Astrocyte (in vitro differentiated cells and primary cell): ENCODE measurements at regions not wholly inside any gene's neighbourhood (a gene's known extent, or its start where the extent isn't known, plus 50 kb on each side); places are given as distances from the start of the nearest gene placed in this dataset.

ENCODE experiments used
- DNase-seq: peaks from one replicate; pipeline ENCODE4 v3.0.0-alpha.2; 2010; ENCODE audit warnings: low read depth
- FAIRE-seq: peaks from 2 replicates; lab custom pipeline; 2011; peaks lifted over from hg19 to GRCh38; lab: Jason Lieb, UNC
- H2AFZ ChIP-seq: 2 replicates; pipeline ENCODE4 v1.6.0; 2012; ENCODE audit warnings: low read depth, low read length, inconsistent platforms
- H3K27ac ChIP-seq: 2 replicates; pipeline ENCODE4 v1.5.1; 2011; ENCODE audit warnings: low read depth, low read length, inconsistent platforms
- H3K27me3 ChIP-seq: 2 replicates; pipeline ENCODE4 v1.6.0; 2011; ENCODE audit warnings: low read length, inconsistent platforms; ENCODE audit not compliant: insufficient read depth
- H3K36me3 ChIP-seq: 2 replicates; pipeline ENCODE4 v1.5.1; 2011; ENCODE audit warnings: low read length, inconsistent platforms; ENCODE audit not compliant: insufficient read depth
- H3K4me1 ChIP-seq: 2 replicates; pipeline ENCODE4 v1.5.1; 2011; ENCODE audit warnings: low read length, inconsistent platforms; ENCODE audit not compliant: insufficient read depth
- H3K4me2 ChIP-seq: 2 replicates; pipeline ENCODE4 v1.6.0; 2012; ENCODE audit warnings: low read length, inconsistent platforms
- H3K4me3 ChIP-seq: 2 replicates; pipeline ENCODE4 v1.5.1; 2011; ENCODE audit warnings: low read depth, mild to moderate bottlenecking, low read length, inconsistent platforms; ENCODE audit not compliant: insufficient read depth
- H3K79me2 ChIP-seq: 2 replicates; pipeline ENCODE4 v1.6.0; 2012; ENCODE audit warnings: mild to moderate bottlenecking, low read length, inconsistent platforms; ENCODE audit not compliant: insufficient read depth
- H3K9ac ChIP-seq: 2 replicates; pipeline ENCODE4 v1.6.0; 2012; ENCODE audit warnings: mild to moderate bottlenecking, low read length, inconsistent platforms
- H3K9me3 ChIP-seq: 2 replicates; pipeline ENCODE4 v1.5.1; 2012; ENCODE audit warnings: low read depth, mild to moderate bottlenecking, low read length, inconsistent platforms; ENCODE audit not compliant: insufficient read depth
- H4K20me1 ChIP-seq: 2 replicates; pipeline ENCODE4 v1.6.0; 2012; ENCODE audit warnings: low read length, inconsistent platforms; ENCODE audit not compliant: insufficient read depth
- H3K27ac Mint-ChIP-seq: one replicate; pipeline ENCODE4 v1.8.0; 2021; ENCODE audit warnings: mild to moderate bottlenecking, mixed read lengths; ENCODE audit not compliant: unreplicated experiment
- H3K27me3 Mint-ChIP-seq: one replicate; pipeline ENCODE4 v1.8.0; 2021; ENCODE audit warnings: low read depth, mixed read lengths; ENCODE audit not compliant: unreplicated experiment
- H3K36me3 Mint-ChIP-seq: one replicate; pipeline ENCODE4 v1.8.0; 2021; ENCODE audit warnings: low read depth, mixed read lengths; ENCODE audit not compliant: unreplicated experiment
- H3K4me1 Mint-ChIP-seq: one replicate; pipeline ENCODE4 v1.8.0; 2021; ENCODE audit warnings: low read depth, mixed read lengths; ENCODE audit not compliant: unreplicated experiment
- H3K4me3 Mint-ChIP-seq: one replicate; pipeline ENCODE4 v1.8.0; 2021; ENCODE audit warnings: mild to moderate bottlenecking, moderate library complexity, mixed read lengths; ENCODE audit not compliant: unreplicated experiment
- H3K9me3 Mint-ChIP-seq: one replicate; pipeline ENCODE4 v1.8.0; 2021; ENCODE audit warnings: mild to moderate bottlenecking, mixed read lengths; ENCODE audit not compliant: unreplicated experiment
- CTCF ChIP-seq: IDR thresholded peaks from 2 replicates; pipeline ENCODE4 v1.5.1; 2011; ENCODE audit warnings: low read depth, mild to moderate bottlenecking, inconsistent platforms, low read length, moderate library complexity; ENCODE audit not compliant: insufficient read depth
- EZH2 ChIP-seq: IDR thresholded peaks from 2 replicates; pipeline ENCODE4 v1.6.1; 2012; ENCODE audit warnings: mild to moderate bottlenecking, low read length, inconsistent platforms; ENCODE audit not compliant: insufficient read depth

DNA sequence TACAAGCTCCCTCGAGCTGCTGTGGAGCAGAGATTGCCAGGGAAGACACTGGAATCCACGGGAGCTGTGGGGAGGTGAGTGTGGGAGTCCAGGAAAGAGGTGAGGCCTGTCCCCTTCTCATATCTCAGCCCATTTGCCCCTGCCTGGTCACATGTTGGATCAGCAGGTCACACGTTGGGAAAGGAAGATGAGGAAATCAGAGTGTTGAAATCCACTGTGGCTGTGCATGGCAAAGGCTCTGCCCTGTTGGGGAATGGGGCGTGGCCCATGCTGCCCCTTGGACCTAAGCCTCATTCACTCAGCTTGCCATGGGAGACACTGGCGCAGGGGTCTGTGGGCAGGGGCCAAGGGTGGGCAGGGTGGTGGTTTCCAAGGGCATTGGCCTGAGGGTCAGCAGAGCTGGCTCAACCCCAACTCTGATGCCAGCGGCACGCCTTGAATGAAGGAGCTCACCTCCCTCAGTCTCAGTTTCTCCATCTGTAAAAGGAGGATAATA lies 85.4 kb upstream of the CPEB4 start:
- Mint-ChIP-seq H3K36me3 (no peaks in the 10 kb centered on the region), H3K4me3 (no peak overlapping the region), H3K27ac (no peak overlapping the region), H3K4me1 (no peaks in the 10 kb centered on the region), H3K9me3 (peaks cover 2% of the 10 kb centered on the region), H3K27me3 (peaks cover 11% of the 10 kb centered on the region)
- Histone ChIP-seq H3K27me3 (peaks cover 3% of the 10 kb centered on the region), H3K9me3 (no peaks in the 10 kb centered on the region), H4K20me1 (no peaks in the 10 kb centered on the region), H3K79me2 (no peaks in the 10 kb centered on the region), H3K4me2 (no peak overlapping the region), H2AFZ (no peak overlapping the region), H3K4me1 (no peaks in the 10 kb centered on the region), H3K9ac (no peak overlapping the region), H3K4me3 (no peak overlapping the region), H3K27ac (no peak overlapping the region), H3K36me3 (no peaks in the 10 kb centered on the region)
- DNase-seq (no peak), FAIRE-seq (no peak)
- no peak for TF ChIP-seq CTCF
- no peak for TF ChIP-seq EZH2

DNA sequence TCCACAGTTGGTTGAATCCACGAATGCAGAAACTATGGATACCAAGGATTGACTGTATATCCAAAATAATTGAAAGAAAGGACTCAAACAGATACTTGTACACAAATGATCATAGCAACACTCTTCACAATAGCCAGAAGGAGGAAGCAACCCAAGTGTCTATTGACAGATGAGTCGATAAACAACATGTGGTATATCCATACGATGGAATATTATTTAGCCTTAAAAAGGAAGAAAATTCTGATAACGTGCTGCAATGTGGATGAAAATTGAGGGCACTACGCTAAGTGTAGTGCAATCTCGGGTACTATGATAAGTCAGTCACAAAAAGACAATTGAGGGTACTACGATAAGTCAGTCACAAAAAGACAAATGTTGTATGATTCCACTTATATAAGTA lies 83.6 kb upstream of the CPEB4 start:
- DNase-seq = no peak
- Histone ChIP-seq H4K20me1 (no peaks in the 10 kb centered on the region), H3K9ac (no peak overlapping the region), H3K27ac (no peak overlapping the region), H3K4me3 (no peak overlapping the region), H3K79me2 (no peaks in the 10 kb centered on the region), H3K27me3 (peaks cover 3% of the 10 kb centered on the region), H3K36me3 (no peaks in the 10 kb centered on the region), H2AFZ (no peak overlapping the region), H3K9me3 (no peaks in the 10 kb centered on the region), H3K4me2 (no peak overlapping the region), H3K4me1 (no peaks in the 10 kb centered on the region)
- no peaks in the 10 kb centered on the region for H3K36me3 Mint-ChIP-seq
- no peak overlapping the region for H3K4me3 Mint-ChIP-seq
- H3K9me3 Mint-ChIP-seq = peaks cover 2% of the 10 kb centered on the region
- no peak for FAIRE-seq
- TF ChIP-seq CTCF = no peak
- H3K27ac Mint-ChIP-seq = no peak overlapping the region
- peaks cover 2% of the 10 kb centered on the region for H3K27me3 Mint-ChIP-seq
- H3K4me1 Mint-ChIP-seq = no peaks in the 10 kb centered on the region

DNA sequence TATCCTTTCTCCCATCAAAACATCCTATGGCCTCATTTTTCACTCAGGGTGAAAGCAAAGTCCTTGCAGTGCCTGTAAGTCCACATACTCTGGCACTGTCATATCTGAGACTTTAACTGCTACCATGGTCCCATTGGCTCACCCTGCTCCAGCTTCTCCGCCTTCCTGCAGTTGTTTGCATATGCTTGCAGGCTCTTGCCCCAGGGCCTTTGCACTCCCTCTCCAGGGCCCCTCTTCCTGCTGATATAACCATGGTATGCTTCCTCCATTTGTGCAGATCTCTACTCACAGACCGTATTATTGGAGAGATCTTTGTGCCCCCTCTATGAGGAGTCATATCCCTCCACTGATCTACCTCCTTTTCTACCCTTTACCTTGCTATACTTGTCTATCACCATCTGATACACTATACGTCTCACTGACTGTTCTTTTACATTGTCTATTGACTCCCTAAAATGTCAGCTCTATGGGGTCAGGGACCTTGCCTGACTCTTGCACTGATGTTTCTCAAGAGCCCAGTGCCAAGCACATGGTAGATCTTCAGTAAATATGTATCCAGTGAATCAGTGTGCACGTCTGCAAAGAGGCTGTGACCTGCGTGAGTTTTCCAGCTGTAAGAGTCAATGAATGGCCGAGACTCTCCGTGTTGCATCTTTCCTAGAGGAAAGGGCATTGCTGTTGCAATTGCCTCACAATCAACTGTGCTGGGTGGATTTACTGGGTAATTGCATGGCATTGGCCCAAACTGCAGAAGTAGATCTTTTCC lies 81.7 kb upstream of the CPEB4 start:
- Mint-ChIP-seq H3K27me3 (peaks cover 2% of the 10 kb centered on the region), H3K27ac (no peak overlapping the region), H3K4me1 (no peaks in the 10 kb centered on the region), H3K9me3 (peaks cover 5% of the 10 kb centered on the region), H3K36me3 (no peaks in the 10 kb centered on the region), H3K4me3 (no peak overlapping the region)
- Histone ChIP-seq H3K27me3 (peaks cover 3% of the 10 kb centered on the region), H3K36me3 (no peaks in the 10 kb centered on the region), H4K20me1 (no peaks in the 10 kb centered on the region), H3K4me3 (no peak overlapping the region), H3K9ac (no peak overlapping the region), H3K9me3 (no peaks in the 10 kb centered on the region), H3K79me2 (no peaks in the 10 kb centered on the region), H3K27ac (no peak overlapping the region), H3K4me1 (no peaks in the 10 kb centered on the region), H2AFZ (no peak overlapping the region), H3K4me2 (no peak overlapping the region)
- TF ChIP-seq CTCF (no peak), EZH2 (no peak)
- FAIRE-seq (no peak), DNase-seq (no peak)
